SU-DHL-6 (cell line): ENCODE measurements at regions not wholly inside any gene's neighbourhood (a gene's known extent, or its start where the extent isn't known, plus 50 kb on each side); places are given as distances from the start of the nearest gene placed in this dataset.

Experiments used
- H2AFZ ChIP-seq: fragments of 200-600 bp; sonication (generic); 2 replicates; pipeline ENCODE4 v1.6.1; 2014; ENCODE audit warnings: low read depth, mild to moderate bottlenecking, moderate library complexity, mixed read lengths, antibody characterized with exemption, low read length; ENCODE audit not compliant: severe bottlenecking
- H3F3A ChIP-seq: fragments of 200-600 bp; shearing (Covaris generic); 2 replicates; pipeline ENCODE4 v1.6.0; 2016; ENCODE audit warnings: antibody characterized with exemption, mild to moderate bottlenecking; ENCODE audit not compliant: insufficient read depth
- H3K27ac ChIP-seq: fragments of 200-600 bp; sonication (generic); 2 replicates; pipeline ENCODE4 v1.5.1; 2016; ENCODE audit warnings: low read depth, mild to moderate bottlenecking, low read length, moderate library complexity, mixed read lengths
- H3K27me3 ChIP-seq: fragments of 200-600 bp; sonication (generic), shearing (Covaris generic); 2 replicates; pipeline ENCODE4 v1.6.0; 2014; ENCODE audit warnings: mild to moderate bottlenecking, low read length
- H3K36me3 ChIP-seq: fragments of 200-600 bp; sonication (generic); 2 replicates; pipeline ENCODE4 v1.6.1; 2014; ENCODE audit warnings: mild to moderate bottlenecking, low read length, mixed read lengths
- H3K4me2 ChIP-seq: fragments of 300-600, 200-600 bp; shearing (Covaris generic), sonication (generic); 2 replicates; pipeline ENCODE4 v1.6.0; 2014; ENCODE audit warnings: low read length, low read depth, mild to moderate bottlenecking; ENCODE audit not compliant: poor library complexity, severe bottlenecking
- H3K4me3 ChIP-seq: fragments of 200-600 bp; sonication (generic); 2 replicates; pipeline ENCODE4 v1.5.1; 2014; ENCODE audit warnings: antibody characterized with exemption, low read length, mild to moderate bottlenecking, mixed read lengths; ENCODE audit not compliant: insufficient read depth, poor library complexity, severe bottlenecking
- H3K79me2 ChIP-seq: fragments of 200-600 bp; sonication (generic); 2 replicates; pipeline ENCODE4 v1.6.1; 2014; ENCODE audit warnings: mild to moderate bottlenecking, low read length, moderate library complexity; ENCODE audit not compliant: insufficient read depth
- H3K9ac ChIP-seq: fragments of 200-600 bp; sonication (generic); 2 replicates; pipeline ENCODE4 v1.7.0; 2014; ENCODE audit warnings: mild to moderate bottlenecking, low read length
- H3K9me2 ChIP-seq: fragments of 200-600 bp; sonication (generic); replicated peaks from 2 replicates; pipeline ENCODE4 v1.6.1; 2014; ENCODE audit warnings: low read length; ENCODE audit not compliant: insufficient read depth
- H3K9me3 ChIP-seq: fragments of 200-600 bp; sonication (generic); 2 replicates; pipeline ENCODE4 v1.6.1; 2014; ENCODE audit warnings: low read length, mixed read lengths; ENCODE audit not compliant: insufficient read depth
- H4K20me1 ChIP-seq: fragments of 200-600 bp; sonication (generic); 2 replicates; pipeline ENCODE4 v1.6.1; 2014; ENCODE audit warnings: low read depth, mild to moderate bottlenecking, antibody characterized with exemption, low read length, moderate library complexity, mixed read lengths
- EZH2phosphoT487 ChIP-seq: fragments of 200-600 bp; sonication (generic), shearing (Covaris generic); conservative IDR thresholded peaks from 2 replicates; pipeline ENCODE4 v1.6.1; 2018; ENCODE audit warnings: mild to moderate bottlenecking, antibody characterized with exemption, low read length, moderate library complexity, mixed read lengths
- TF ChIP-seq, protein P1 (sequence below): fragments of 200-600 bp; sonication (generic); IDR thresholded peaks from one replicate; pipeline ENCODE4 v1.5.1; 2017; ENCODE audit warnings: antibody characterized with exemption, mild to moderate bottlenecking, low read length, moderate library complexity; ENCODE audit not compliant: insufficient read depth, poor library complexity, severe bottlenecking

DNA sequence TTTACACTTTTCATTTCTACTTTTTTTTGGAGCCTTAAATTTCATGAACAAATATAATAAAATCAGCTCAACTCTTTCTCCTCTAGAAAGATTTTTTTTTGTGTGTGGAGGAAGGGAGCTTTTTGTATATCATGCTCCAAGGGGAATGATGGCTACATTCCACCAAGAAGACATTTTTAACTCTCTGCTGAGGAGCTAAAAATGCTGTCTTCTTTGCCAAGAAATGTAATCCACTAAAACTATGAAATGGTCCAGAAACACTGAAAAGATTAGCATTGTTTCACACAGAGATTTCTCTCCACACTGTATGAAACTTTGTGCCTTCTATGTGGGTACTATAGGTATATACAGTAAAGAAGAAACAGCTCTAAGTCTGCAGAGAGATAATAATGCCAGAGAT is 74.1 kb upstream of the ANK3 start:
- no peak overlapping the region for H3K4me2 ChIP-seq
- no peaks in the 10 kb centered on the region for H3K27me3 ChIP-seq
- H3F3A ChIP-seq: no peaks in the 10 kb centered on the region
- H3K9me3 ChIP-seq: no peaks in the 10 kb centered on the region
- H2AFZ ChIP-seq: no peak overlapping the region
- no peaks in the 10 kb centered on the region for H3K79me2 ChIP-seq
- H3K27ac ChIP-seq: no peak overlapping the region
- no peak overlapping the region for H3K9ac ChIP-seq
- no peaks in the 10 kb centered on the region for H3K36me3 ChIP-seq
- H3K4me3 ChIP-seq: no peak overlapping the region
- H4K20me1 ChIP-seq: no peaks in the 10 kb centered on the region
- H3K9me2 ChIP-seq: no peaks in the 10 kb centered on the region
- TF ChIP-seq, protein P1, sequence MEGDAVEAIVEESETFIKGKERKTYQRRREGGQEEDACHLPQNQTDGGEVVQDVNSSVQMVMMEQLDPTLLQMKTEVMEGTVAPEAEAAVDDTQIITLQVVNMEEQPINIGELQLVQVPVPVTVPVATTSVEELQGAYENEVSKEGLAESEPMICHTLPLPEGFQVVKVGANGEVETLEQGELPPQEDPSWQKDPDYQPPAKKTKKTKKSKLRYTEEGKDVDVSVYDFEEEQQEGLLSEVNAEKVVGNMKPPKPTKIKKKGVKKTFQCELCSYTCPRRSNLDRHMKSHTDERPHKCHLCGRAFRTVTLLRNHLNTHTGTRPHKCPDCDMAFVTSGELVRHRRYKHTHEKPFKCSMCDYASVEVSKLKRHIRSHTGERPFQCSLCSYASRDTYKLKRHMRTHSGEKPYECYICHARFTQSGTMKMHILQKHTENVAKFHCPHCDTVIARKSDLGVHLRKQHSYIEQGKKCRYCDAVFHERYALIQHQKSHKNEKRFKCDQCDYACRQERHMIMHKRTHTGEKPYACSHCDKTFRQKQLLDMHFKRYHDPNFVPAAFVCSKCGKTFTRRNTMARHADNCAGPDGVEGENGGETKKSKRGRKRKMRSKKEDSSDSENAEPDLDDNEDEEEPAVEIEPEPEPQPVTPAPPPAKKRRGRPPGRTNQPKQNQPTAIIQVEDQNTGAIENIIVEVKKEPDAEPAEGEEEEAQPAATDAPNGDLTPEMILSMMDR: no peak
- TF ChIP-seq EZH2phosphoT487: no peak

DNA sequence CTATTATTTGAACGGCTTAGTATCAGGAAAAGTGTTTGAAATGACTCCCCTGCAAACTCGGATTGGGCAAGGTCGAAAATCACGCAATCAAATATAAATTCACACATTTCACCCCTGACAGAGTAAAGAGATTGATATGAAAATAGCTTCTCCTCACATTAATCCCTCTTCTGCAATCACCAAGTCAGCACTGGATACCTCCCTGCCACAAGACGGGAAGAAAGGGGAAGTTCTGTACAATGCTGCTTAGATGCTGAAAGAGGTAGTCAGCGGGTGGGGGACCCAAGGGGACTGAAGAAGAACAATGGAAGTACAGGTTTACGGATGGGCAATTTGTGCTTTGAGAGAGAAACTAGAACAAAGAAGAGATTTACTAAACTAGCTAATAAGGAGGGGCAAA is 72.0 kb upstream of the ANK3 start:
- H2AFZ ChIP-seq: no peak overlapping the region
- no peaks in the 10 kb centered on the region for H4K20me1 ChIP-seq
- H3K36me3 ChIP-seq: no peaks in the 10 kb centered on the region
- H3K27ac ChIP-seq: no peak overlapping the region
- TF ChIP-seq, protein P1: no peak
- no peak for TF ChIP-seq EZH2phosphoT487
- H3K9ac ChIP-seq: no peak overlapping the region
- H3K9me2 ChIP-seq: no peaks in the 10 kb centered on the region
- H3K4me3 ChIP-seq: no peak overlapping the region
- no peaks in the 10 kb centered on the region for H3K9me3 ChIP-seq
- H3K27me3 ChIP-seq: no peaks in the 10 kb centered on the region
- no peaks in the 10 kb centered on the region for H3K79me2 ChIP-seq
- H3K4me2 ChIP-seq: no peak overlapping the region
- no peaks in the 10 kb centered on the region for H3F3A ChIP-seq

DNA sequence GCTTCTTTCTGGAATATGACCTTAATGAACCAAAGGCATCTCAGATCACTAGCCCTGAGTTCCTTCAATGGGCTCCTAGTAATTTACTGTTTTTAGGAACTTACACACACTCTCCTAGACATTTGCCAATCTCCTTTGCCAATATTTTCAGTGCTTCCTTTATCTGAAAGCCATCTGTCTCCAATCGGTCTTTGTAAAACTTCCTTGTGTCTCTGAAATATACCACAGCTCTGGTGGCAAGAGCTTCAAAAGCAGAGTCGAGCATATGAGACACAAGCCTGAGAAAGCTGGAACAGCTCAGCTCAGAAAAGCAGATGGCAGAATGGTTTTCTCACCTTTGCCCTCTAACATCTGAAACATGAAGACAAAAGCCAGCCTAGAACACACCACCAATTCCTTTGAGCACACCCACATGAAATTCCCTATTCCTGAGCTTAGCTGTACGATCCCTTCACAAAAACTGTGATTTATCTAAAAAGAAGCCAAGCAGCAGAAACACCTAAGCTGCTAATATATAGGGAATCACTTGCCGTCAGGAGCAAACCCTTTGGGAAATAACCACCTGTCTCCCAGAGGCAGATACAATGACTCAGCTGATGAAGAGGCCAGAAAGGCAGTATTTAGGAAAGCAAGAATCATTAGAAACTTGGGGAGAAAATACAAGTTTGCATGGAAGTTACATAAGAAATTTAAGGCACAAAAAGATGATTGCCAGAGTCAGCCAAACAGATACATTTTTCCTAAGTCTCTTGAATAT is 70.2 kb upstream of the ANK3 start:
- Histone ChIP-seq H3F3A (no peaks in the 10 kb centered on the region), H3K36me3 (no peaks in the 10 kb centered on the region), H3K27ac (no peak overlapping the region), H3K79me2 (no peaks in the 10 kb centered on the region), H3K27me3 (no peaks in the 10 kb centered on the region), H3K4me3 (no peak overlapping the region), H3K9ac (no peak overlapping the region), H2AFZ (no peak overlapping the region), H3K4me2 (no peak overlapping the region), H3K9me3 (no peaks in the 10 kb centered on the region), H3K9me2 (no peaks in the 10 kb centered on the region), H4K20me1 (no peaks in the 10 kb centered on the region)
- TF ChIP-seq, protein P1: no peak
- TF ChIP-seq EZH2phosphoT487: no peak
